Liver (tissue), 3 donors: ENCODE measurements at regions not wholly inside any gene's neighbourhood (a gene's known extent, or its start where the extent isn't known, plus 50 kb on each side); places are given as distances from the start of the nearest gene placed in this dataset.

Source experiments
- HNF4A ChIP-seq, 2 donors: conservative IDR thresholded peaks; 2 replicates each; pipeline ENCODE4 v1.6.1; 2016; ENCODE audit warnings: antibody characterized with exemption in 2 of 2, mild to moderate bottlenecking in 2 of 2
- TF ChIP-seq, protein P1 (sequence below): fragments of 150-350 bp; IDR thresholded peaks from 2 replicates; pipeline ENCODE4 v1.5.1; 2017; ENCODE audit warnings: improper control_type of control experiment, low read depth, low read length; ENCODE audit not compliant: missing input control
- TF ChIP-seq, protein P2 (sequence below): IDR thresholded peaks from 2 replicates; pipeline ENCODE4 v1.6.1; 2016; ENCODE audit warnings: antibody characterized with exemption
- donor health status: healthy.
- donor health status: healthy.

DNA sequence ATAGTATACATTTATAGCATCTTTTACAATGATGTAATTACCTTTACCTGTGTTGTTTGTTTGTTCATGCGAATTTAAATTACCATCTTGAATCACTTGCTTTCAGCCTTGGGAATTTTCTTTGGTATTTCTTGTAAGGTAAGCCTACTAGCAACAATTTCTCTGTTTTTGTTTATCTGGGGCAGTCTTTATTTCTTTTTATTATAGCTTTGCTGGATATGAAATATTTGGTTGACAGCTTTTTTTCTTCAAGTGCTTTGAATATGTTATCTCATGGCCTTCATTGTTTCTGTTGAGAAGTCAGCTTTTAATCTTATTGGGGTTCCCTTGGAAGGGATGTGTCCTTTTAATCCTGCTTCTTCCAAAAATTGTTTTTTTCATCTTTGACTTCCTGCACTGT, 292.8 kb upstream of the EDA2R start:
- TF ChIP-seq, protein P1, sequence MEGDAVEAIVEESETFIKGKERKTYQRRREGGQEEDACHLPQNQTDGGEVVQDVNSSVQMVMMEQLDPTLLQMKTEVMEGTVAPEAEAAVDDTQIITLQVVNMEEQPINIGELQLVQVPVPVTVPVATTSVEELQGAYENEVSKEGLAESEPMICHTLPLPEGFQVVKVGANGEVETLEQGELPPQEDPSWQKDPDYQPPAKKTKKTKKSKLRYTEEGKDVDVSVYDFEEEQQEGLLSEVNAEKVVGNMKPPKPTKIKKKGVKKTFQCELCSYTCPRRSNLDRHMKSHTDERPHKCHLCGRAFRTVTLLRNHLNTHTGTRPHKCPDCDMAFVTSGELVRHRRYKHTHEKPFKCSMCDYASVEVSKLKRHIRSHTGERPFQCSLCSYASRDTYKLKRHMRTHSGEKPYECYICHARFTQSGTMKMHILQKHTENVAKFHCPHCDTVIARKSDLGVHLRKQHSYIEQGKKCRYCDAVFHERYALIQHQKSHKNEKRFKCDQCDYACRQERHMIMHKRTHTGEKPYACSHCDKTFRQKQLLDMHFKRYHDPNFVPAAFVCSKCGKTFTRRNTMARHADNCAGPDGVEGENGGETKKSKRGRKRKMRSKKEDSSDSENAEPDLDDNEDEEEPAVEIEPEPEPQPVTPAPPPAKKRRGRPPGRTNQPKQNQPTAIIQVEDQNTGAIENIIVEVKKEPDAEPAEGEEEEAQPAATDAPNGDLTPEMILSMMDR: no peak
- TF ChIP-seq, protein P2, sequence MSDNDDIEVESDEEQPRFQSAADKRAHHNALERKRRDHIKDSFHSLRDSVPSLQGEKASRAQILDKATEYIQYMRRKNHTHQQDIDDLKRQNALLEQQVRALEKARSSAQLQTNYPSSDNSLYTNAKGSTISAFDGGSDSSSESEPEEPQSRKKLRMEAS: no peak
- no peak for TF ChIP-seq HNF4A (conservative IDR thresholded peaks at IDR 0.05)
